GM19468 (cell line): ENCODE measurements at regions not wholly inside any gene's neighbourhood (a gene's known extent, or its start where the extent isn't known, plus 50 kb on each side); places are given as distances from the start of the nearest gene placed in this dataset.
A peak's percentile ranks its signal among the peaks of the same experiment; 100 is the strongest.

Source experiments
- ATAC-seq: cut with Tn5 transposase; IDR thresholded peaks from one replicate; pipeline ENCODE4 v1.9.1; 2021; ENCODE audit warnings: mild to moderate bottlenecking, moderate library complexity, moderate number of reproducible peaks; ENCODE audit not compliant: unreplicated experiment; ENCODE audit errors: extremely low read depth

DNA sequence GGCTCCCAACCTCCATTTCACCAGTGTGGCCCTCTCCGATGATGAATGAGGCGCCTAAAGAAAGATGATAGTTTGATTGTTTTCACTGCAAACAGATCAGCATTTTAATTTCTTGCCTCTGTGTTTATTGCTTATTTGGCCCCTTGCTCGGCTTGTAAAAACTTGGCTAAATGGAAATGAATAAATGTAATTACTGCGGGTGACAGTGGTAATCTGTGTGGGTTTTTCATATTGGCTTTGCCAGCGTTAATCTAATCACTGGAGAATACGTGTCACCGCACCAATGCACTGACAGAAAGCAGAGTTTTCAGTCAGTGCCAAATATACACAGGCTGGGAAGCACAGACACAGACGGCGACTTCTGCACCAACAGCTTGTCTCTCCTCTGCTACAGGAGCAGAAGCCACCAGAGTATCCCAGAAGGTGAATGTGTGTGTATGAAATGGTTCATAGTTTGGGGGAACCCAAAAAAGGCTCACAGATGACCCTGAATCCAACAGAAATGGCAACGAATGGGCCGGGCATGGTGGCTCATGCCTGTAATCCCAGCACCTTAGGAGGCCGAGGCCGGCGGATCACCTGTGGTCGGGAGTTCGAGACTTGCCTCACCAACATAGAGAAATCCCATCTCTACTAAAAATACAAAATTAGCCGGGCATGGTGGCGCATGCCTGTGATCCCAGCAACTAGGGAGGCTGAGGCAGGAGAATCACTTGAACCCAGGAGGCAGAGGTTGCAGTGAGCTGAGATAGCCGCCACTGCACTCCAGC, 534.0 kb downstream of the PKHD1 start:
- ATAC-seq: no peak

GRCh38 chr6:51554029-51554428, 533.4 kb downstream of the PKHD1 start:
- no peak for ATAC-seq

DNA sequence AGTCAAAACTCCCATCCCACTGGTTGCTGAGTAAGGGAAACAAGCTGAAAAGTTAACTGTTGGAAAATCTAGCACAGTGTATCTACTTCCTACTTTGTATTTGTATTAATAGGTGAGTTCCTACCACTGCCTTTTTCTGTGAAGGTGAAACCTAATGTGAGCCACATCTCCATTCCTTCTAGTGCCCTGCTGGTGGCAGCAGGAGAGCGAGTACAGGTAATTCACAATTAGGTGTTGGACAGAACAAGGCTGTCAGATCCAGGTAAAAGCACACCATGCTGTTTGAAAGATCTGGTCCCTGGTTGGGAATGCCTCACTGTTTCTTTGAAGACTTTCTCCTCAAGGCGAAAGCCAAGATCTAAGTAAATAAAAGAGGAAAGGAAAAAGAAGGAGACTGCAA, 528.4 kb downstream of the PKHD1 start:
- ATAC-seq: no peak

GRCh38 chr6:51562198-51562597, 525.2 kb downstream of the PKHD1 start:
- peak; percentile 69 for ATAC-seq
